ENCODE measurements at regions not wholly inside any gene's neighbourhood (a gene's known extent, or its start where the extent isn't known, plus 50 kb on each side); places are given as distances from the start of the nearest gene placed in this dataset.

DNA sequence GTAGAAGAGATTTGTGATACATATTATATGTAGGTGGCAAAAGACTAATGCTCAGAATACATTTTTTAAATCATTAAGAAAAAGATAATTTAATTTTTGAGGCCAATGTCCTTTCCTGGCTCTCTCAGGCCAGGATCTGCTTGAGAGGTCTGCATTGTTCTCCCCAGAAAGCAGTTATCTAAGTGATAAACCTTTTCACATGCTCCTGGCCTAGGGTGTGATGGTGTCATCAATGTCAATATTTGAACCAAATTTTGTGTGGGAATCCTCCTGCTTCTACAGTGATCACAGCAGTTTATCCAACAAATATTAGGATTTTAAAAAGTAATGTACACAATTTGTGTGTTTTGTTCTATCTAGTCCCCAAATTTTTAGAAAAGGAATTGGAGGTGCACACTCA lies 166.6 kb downstream of the DIRAS2 start:
- in situ Hi-C loops (cut with HindIII; ENCODE audit: low pct_ligation_motif_present, low sequenced_read_pairs) = no loop called here
- no peak overlapping the region for H3K4me3 ChIP-seq (ENCODE audit: low read depth, low read length)
- TF ChIP-seq, protein P1, sequence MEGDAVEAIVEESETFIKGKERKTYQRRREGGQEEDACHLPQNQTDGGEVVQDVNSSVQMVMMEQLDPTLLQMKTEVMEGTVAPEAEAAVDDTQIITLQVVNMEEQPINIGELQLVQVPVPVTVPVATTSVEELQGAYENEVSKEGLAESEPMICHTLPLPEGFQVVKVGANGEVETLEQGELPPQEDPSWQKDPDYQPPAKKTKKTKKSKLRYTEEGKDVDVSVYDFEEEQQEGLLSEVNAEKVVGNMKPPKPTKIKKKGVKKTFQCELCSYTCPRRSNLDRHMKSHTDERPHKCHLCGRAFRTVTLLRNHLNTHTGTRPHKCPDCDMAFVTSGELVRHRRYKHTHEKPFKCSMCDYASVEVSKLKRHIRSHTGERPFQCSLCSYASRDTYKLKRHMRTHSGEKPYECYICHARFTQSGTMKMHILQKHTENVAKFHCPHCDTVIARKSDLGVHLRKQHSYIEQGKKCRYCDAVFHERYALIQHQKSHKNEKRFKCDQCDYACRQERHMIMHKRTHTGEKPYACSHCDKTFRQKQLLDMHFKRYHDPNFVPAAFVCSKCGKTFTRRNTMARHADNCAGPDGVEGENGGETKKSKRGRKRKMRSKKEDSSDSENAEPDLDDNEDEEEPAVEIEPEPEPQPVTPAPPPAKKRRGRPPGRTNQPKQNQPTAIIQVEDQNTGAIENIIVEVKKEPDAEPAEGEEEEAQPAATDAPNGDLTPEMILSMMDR (IDR thresholded peaks at IDR 0.05; ENCODE audit: low read depth, low read length, missing control alignments) = no peak

DNA sequence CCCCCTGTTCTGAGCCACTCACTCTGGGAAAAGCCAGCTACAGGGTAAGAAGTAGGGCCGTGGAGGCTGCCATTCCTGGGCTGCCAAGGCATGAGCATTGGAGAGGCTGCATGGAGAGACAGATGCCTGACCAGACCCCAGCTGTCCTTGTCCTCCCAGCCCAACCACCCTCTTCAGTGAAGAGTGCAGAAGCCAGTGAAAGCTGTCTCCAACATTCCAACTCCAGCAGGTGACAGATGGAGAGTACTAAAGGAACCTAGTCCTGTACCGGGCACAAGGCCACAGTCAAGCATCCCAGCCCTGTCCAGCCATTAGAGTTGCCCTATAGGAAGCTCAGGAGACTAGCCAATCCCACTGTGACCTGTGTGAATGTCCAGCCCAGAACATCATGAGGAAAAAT lies 165.1 kb downstream of the DIRAS2 start:
- TF ChIP-seq, protein P1 (IDR thresholded peaks at IDR 0.05; ENCODE audit: low read depth, low read length, missing control alignments) = no peak
- in situ Hi-C loops (cut with HindIII; ENCODE audit: low pct_ligation_motif_present, low sequenced_read_pairs) = no loop called here
- Histone ChIP-seq H3K27me3 (replicated peaks) (no peaks in the 10 kb centered on the region), H3K36me3 (replicated peaks) (no peaks in the 10 kb centered on the region), H3K4me3 (ENCODE audit: low read depth, low read length) (no peak overlapping the region), H3K27ac (no peak overlapping the region)
- DNase-seq = no peak

More for the DNA sequence above, 166.6 kb downstream of the DIRAS2 start:
- H3K27me3 ChIP-seq (replicated peaks) = no peaks in the 10 kb centered on the region
- no peaks in the 10 kb centered on the region for H3K36me3 ChIP-seq (replicated peaks)
- no peak for DNase-seq
- no peak overlapping the region for H3K27ac ChIP-seq

DNA sequence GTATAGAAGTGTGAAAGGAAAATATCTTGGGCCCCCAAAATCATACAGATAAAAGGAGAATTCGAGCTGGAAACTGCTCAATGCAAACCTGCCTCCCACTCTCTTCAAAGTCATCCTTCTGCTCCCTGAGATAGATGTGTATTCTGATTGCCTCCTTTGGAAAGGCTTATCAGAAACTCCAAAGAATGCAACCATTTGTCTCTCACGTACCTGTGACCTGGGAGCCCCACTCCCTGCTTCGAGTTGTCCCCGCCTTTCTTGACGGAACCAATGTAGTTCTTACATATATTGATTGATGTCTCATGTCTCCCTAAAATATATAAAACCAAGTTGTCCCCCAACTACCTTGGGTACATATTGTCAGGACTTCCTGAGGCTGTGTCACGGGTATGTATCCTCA lies 163.8 kb downstream of the DIRAS2 start:
- Histone ChIP-seq H3K27me3 (replicated peaks) (no peaks in the 10 kb centered on the region), H3K27ac (no peak overlapping the region), H3K4me3 (ENCODE audit: low read depth, low read length) (no peak overlapping the region), H3K36me3 (replicated peaks) (no peaks in the 10 kb centered on the region)
- in situ Hi-C loops (cut with HindIII; ENCODE audit: low pct_ligation_motif_present, low sequenced_read_pairs) = no loop called here
- DNase-seq = no peak
- TF ChIP-seq, protein P1 (IDR thresholded peaks at IDR 0.05; ENCODE audit: low read depth, low read length, missing control alignments) = no peak

DNA sequence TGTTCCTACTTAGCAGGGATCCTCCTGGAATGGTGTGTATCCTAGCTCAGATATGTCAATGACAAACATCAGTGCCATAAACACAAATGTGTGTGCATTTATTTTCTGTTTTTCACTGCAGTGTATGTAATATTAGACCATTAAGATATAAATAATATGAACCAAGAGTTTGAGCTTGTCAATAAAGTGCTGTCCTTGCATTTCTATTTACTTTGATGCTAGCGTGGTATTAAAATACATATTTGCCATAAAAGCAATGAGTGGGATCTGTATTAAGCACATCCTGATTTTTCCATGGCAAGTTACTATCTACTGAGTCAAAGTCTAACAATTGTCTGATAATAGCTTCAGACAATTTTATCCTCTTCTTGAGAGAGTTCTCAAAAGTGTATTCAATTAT lies 157.6 kb downstream of the DIRAS2 start:
- Histone ChIP-seq H3K27ac (no peak overlapping the region), H3K4me3 (ENCODE audit: low read depth, low read length) (no peak overlapping the region), H3K36me3 (replicated peaks) (no peaks in the 10 kb centered on the region), H3K27me3 (replicated peaks) (no peaks in the 10 kb centered on the region)
- TF ChIP-seq, protein P1 (IDR thresholded peaks at IDR 0.05; ENCODE audit: low read depth, low read length, missing control alignments) = no peak
- no peak for DNase-seq
- in situ Hi-C loops (cut with HindIII; ENCODE audit: low pct_ligation_motif_present, low sequenced_read_pairs) = no loop called here

DNA sequence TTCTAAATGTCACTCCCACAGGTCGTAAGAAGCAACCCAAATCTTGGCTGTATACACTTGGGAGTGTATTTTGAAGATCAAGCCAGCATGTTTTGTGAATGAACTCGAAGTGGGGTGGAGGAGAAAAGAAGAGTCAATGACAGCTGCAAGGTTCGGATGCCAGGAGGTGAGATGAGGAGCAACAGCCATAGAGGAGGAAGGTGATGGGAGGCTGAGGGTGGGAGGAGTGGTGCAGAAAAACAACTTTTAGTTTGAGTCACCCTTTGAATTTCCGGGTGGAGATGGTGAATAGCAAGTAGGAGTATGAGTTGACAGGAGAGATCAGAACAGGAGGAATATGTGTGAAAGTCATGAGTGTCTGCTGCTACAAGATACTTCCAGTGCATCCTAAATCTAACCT lies 153.6 kb downstream of the DIRAS2 start:
- TF ChIP-seq, protein P1 (IDR thresholded peaks at IDR 0.05; ENCODE audit: low read depth, low read length, missing control alignments) = no peak
- no peak overlapping the region for H3K4me3 ChIP-seq (ENCODE audit: low read depth, low read length)
- DNase-seq = no peak
- no peaks in the 10 kb centered on the region for H3K27me3 ChIP-seq (replicated peaks)
- no peak overlapping the region for H3K27ac ChIP-seq
- in situ Hi-C loops (cut with HindIII; ENCODE audit: low pct_ligation_motif_present, low sequenced_read_pairs) = no loop called here
- H3K36me3 ChIP-seq (replicated peaks) = no peaks in the 10 kb centered on the region

DNA sequence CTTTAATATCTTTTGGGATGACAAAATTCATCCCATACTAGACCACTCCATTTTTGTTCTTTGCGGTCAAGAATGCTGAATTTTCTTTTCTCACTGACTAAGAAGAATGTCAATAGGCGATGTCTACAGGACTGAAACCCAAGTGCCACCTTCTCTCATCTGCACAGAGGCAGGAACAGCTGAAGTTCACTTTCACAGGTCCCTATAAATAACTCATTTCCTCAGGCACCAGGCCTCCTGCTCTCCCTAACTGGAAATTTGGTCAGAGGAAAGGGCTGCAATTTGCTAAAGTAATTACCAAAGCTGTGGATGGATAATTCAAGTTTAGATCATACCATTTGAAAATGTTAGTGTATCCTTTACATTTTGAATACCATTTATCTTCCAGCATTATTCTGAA lies 142.9 kb downstream of the DIRAS2 start:
- Histone ChIP-seq H3K4me3 (ENCODE audit: low read depth, low read length) (no peak overlapping the region), H3K36me3 (replicated peaks) (no peaks in the 10 kb centered on the region), H3K27me3 (replicated peaks) (no peaks in the 10 kb centered on the region), H3K27ac (no peak overlapping the region)
- TF ChIP-seq, protein P1 (IDR thresholded peaks at IDR 0.05; ENCODE audit: low read depth, low read length, missing control alignments) = no peak
- in situ Hi-C loops (cut with HindIII; ENCODE audit: low pct_ligation_motif_present, low sequenced_read_pairs) = no loop called here
- no peak for DNase-seq

Data from brain microvascular endothelial cell (primary cell).